GM10266 (cell line): ENCODE measurements at regions not wholly inside any gene's neighbourhood (a gene's known extent, or its start where the extent isn't known, plus 50 kb on each side); places are given as distances from the start of the nearest gene placed in this dataset.

Experiments used
- DNase-seq: peaks from one replicate; pipeline ENCODE4 v3.0.0; 2012; ENCODE audit errors: extremely low spot score
- TF ChIP-seq, protein P1 (sequence below): IDR thresholded peaks from 2 replicates; pipeline ENCODE4 v1.5.1; 2012; ENCODE audit warnings: mild to moderate bottlenecking, low read depth; ENCODE audit not compliant: control insufficient read depth, insufficient read depth; ENCODE audit errors: missing control alignments

GRCh38 chr1:212495766-212496494, 63.2 kb downstream of the NENF start:
- DNase-seq, result no peak
- TF ChIP-seq, protein P1, sequence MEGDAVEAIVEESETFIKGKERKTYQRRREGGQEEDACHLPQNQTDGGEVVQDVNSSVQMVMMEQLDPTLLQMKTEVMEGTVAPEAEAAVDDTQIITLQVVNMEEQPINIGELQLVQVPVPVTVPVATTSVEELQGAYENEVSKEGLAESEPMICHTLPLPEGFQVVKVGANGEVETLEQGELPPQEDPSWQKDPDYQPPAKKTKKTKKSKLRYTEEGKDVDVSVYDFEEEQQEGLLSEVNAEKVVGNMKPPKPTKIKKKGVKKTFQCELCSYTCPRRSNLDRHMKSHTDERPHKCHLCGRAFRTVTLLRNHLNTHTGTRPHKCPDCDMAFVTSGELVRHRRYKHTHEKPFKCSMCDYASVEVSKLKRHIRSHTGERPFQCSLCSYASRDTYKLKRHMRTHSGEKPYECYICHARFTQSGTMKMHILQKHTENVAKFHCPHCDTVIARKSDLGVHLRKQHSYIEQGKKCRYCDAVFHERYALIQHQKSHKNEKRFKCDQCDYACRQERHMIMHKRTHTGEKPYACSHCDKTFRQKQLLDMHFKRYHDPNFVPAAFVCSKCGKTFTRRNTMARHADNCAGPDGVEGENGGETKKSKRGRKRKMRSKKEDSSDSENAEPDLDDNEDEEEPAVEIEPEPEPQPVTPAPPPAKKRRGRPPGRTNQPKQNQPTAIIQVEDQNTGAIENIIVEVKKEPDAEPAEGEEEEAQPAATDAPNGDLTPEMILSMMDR, result no peak

DNA sequence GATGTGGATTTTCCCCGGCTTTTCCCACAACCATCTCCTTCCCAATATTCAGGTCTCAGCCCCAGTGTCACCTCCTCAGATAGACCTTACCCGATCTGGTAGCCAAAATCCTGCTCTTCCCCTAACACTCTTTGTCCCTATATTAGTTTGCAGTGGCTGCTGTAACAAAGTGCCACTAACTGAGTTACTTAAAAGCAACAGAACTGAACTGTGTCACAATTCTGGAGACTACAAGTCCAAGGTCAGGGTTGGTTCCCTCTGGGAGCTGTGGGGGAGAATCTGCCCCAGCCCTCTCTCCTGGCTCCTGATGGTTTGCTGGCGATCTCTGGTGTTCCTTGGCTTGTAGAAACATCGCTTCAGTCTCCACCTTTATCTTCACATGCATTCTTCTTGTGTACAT, 64.0 kb downstream of the NENF start:
- no peak for DNase-seq
- TF ChIP-seq, protein P1, result no peak

- TF ChIP-seq, protein P1, result no peak
- DNase-seq, result no peak
Observed at GRCh38 chr1:212497553-212497952, 64.8 kb downstream of the NENF start.

DNA sequence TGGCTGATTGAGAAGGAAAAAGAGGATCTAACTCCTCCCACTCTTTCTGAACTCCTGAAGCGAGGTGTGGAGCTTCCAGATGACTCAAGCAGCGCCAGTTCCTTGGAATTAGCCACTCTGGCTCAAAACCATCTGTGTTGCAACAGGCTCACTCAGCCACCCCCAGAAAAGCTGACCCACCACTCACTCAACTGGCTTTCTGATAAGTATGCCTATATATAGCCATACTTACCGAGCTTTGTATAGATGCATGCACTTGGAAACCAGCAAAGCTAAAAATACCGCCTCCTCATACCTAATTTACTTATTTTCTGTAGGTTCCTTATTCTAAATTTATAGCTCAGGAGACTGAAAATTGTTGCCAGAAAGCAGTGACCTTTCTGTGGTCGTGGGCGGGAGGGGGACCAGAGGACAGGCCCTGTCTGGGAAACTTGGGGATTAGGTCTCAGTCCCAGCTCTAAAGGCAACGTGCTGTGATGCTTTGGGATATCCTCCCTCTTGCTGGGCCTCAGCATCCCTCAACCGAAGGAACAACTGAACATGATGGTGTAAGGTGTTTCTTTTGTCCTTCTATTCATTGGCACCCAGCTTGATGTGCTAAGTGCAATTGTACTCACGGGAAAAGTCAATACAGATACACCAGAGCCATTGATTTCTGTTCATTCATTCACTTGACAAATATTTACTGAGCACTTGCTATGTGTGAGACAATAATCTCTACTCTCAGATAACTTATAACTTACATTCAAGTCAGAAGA, 65.7 kb downstream of the NENF start:
- DNase-seq, result no peak
- TF ChIP-seq, protein P1, result no peak

GRCh38 chr1:212500351-212500750, 67.6 kb downstream of the NENF start:
- TF ChIP-seq, protein P1, result no peak
- no peak for DNase-seq

GRCh38 chr1:212500983-212501382, 68.3 kb downstream of the NENF start:
- TF ChIP-seq, protein P1, result no peak
- no peak for DNase-seq

DNA sequence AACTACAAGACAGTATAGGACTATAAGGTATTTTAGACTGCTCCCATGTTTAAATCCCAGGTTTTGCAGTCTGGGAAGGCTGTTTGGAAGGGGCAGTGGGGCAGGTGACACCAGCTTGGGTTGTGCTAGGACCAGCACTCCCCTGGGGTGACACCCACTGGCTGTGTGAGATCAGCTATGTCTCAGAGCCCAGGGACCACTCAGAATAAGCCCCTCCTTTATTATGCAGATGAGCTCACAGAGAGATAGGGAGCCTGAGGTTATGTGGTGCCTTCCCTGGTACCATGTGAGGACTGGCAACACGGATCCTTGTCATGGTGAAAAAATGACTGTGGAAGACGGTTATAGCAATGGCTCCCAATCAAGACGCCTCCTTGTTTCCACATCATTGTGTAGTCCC, 71.0 kb downstream of the NENF start:
- TF ChIP-seq, protein P1, result no peak
- no peak for DNase-seq
